HepG2 (cell line): ENCODE measurements at regions not wholly inside any gene's neighbourhood (a gene's known extent, or its start where the extent isn't known, plus 50 kb on each side); places are given as distances from the start of the nearest gene placed in this dataset.

Source experiments
- EZH2 ChIP-seq: conservative IDR thresholded peaks from 2 replicates; pipeline ENCODE4 v1.6.1; 2012; ENCODE audit warnings: mild to moderate bottlenecking, low read depth, low read length, moderate library complexity
- JUND ChIP-seq: sonication (generic); formaldehyde crosslinking; IDR thresholded peaks from 2 replicates; pipeline ENCODE4 v1.8.0; 2022; ENCODE audit warnings: mild to moderate bottlenecking, missing genetic modification reagents
- KDM5A ChIP-seq: fragments of 200-600 bp; sonication (generic); IDR thresholded peaks from 2 replicates; pipeline ENCODE4 v1.7.0; 2018; ENCODE audit warnings: antibody characterized with exemption, mild to moderate bottlenecking, low read length, borderline replicate concordance
- POLR2AphosphoS5 ChIP-seq: IDR thresholded peaks from 2 replicates; pipeline ENCODE4 v1.6.1; 2012; ENCODE audit warnings: low read depth, low read length
- RFX5 ChIP-seq: IDR thresholded peaks from 2 replicates; pipeline ENCODE4 v1.6.1; 2011; ENCODE audit warnings: low read depth, low read length, improper control_type of control experiment
- RNF2 ChIP-seq: fragments of 450-650 bp; conservative IDR thresholded peaks from 2 replicates; pipeline ENCODE4 v1.6.1; 2016; ENCODE audit warnings: low read depth
- ZNF274 ChIP-seq: sonication (generic); formaldehyde crosslinking; IDR thresholded peaks from 2 replicates; pipeline ENCODE4 v1.5.1; 2020; ENCODE audit warnings: mild to moderate bottlenecking, missing genetic modification reagents
- ZNF331 ChIP-seq: sonication (generic); formaldehyde crosslinking; IDR thresholded peaks from 2 replicates; pipeline ENCODE4 v1.4.0; 2020; ENCODE audit warnings: missing genetic modification reagents

GRCh38 chr1:172774561-172774960, 115.7 kb downstream of the FASLG start:
- TF ChIP-seq RFX5 (no peak), ZNF274 (CRISPR knock-in tag) (no peak), JUND (no peak), EZH2 (no peak), ZNF331 (CRISPR knock-in tag) (no peak), KDM5A (no peak), POLR2AphosphoS5 (no peak), RNF2 (no peak)
